ENCODE measurements at regions not wholly inside any gene's neighbourhood (a gene's known extent, or its start where the extent isn't known, plus 50 kb on each side); places are given as distances from the start of the nearest gene placed in this dataset.
"Not testable (repeated sequence)": the region's sequence is repeated elsewhere in the genome, so short reads cannot be mapped to it uniquely, and the experiment has no call there.

DNA sequence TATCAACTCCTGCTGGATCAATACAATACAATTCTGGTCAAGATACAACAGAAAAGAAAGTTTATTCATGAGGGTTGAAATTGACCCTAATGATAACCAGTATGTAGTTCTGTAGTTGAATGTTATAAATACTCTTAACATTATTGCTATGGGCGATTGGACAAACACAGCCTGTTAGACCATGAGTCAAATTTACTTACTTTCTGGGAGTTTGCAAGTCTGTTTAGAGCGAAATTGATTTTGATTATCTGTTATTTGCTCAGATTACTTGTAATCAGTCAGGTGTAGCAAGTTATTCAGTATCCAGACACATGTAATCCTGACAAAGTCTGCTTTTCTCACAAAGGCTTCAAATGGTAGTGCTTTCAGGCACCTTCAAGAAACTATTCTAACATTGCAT, 216.6 kb upstream of the B3GALT2 start:
- no peak for DNase-seq

- no peak for DNase-seq
These were observed 215.6 kb upstream of the B3GALT2 start for GRCh38 chr1:193402037-193402436.

DNA sequence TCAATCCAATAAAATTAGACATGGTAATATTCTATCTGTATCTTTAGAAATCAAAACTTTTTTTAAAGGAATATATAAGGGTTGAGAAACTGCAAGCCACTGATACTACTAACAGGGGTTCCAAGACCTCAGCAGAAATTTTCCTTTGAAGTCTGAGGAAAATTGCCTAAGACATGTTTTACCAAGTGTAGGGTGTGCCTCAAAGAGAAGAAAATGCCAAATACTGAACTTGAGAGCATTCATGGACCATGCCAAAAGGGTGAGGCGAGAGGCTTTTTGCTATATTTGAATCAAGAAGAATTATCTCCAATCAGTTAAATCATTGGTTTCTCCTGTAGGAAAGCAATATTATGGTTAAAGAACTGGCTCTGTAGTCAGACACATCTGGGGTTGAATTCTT, 207.9 kb upstream of the B3GALT2 start:
- DNase-seq: no peak

- DNase-seq: no peak
These were observed 206.3 kb upstream of the B3GALT2 start for GRCh38 chr1:193392686-193393085.

DNA sequence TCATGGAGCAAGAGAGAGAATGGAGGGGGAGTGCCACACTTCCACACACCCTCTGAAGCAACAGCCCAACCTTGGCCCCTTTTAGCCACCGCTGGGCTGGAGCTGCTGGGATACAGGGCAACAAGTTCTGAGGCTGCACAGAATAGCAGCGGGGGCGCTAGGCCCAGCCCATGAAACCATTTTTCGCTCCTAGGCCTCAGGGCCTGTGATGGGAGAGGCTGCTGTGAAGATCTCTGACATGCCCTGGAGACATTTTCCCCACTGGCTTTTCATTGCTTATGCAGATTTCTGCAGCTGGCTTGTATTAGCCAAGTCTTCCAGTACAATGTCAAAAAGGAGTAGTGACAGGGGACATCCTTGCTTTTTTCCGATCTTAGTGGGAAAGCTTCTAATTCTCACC, 202.3 kb upstream of the B3GALT2 start:
- no peak for DNase-seq

DNA sequence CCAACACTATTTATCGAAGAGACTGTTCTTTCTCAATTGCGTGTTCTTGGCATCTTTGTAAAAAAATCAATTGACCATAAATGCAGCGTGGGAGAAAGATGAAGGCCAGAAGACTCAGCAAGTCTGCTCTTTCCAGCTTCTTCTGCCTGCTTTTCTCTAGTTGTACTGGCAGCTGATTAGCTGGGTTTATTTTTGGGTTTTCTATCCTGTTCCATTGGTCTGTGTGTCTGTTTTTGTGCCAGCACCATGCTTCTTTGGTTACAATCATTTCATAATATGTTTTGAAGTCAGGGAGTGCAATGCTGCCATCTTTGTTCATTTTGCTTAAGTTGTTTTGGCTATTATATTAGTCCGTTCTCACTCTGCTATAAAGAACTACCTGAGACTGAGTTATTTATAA, 201.8 kb upstream of the B3GALT2 start:
- no peak for DNase-seq

- DNase-seq: no peak
These were observed 201.0 kb upstream of the B3GALT2 start for GRCh38 chr1:193387406-193387805.

DNA sequence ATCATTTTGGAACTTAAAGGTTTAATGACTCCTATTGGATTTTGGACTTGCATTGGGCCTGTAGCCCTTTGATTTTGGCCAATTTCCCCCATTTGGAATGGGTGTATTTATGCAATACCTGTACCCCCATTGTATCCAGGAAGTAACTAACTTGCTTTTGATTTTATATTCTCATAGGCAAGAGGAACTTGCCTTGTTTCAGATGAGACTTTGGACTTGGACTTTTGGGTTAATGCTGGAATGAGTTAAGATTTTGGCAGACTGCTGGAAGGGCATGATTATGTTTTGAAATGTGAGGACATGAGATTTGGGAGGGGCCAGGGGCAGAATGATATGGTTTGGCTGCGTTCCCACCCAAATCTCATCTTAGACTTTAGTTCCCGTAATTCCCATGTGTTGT, 192.0 kb upstream of the B3GALT2 start:
- not testable (repeated sequence) for DNase-seq

DNA sequence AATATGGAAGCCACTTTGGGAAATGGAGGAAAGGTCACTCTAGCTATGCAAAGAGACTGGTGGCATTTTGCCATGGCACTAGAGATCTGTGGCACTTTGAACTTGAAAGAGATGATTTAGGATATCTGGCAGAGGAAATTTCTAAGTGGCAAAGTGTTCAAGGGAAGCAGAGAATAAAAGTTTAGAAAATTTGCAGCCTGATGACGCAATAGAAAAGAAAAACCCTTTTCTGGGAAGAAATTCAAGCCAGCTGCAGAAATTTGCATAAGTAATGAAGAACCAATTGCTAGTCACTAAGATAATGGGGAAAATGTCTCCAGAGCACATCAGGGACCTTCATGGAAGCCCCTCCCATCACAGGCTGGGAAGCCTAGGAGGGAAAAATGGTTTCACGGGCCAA, 191.1 kb upstream of the B3GALT2 start:
- DNase-seq: no peak

DNA sequence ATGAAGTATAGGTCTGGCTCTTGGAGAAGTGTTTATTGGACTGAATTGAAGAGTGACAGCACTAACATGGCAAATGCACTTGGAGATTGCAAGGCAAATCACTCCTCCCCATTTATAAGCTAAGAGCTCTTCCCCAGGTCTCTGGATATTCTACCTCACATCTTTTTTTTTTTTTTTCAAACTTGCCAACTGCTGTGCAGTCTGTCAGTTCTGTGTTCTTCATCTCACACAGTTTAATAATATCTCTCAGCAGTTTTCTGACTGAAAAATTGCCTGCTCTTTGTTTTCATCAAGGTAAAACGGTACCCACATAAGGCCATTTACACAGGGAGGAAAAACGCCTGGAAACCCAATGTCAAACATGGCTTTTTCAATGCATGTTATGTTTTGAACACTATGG, 186.1 kb upstream of the B3GALT2 start:
- no peak for DNase-seq

DNA sequence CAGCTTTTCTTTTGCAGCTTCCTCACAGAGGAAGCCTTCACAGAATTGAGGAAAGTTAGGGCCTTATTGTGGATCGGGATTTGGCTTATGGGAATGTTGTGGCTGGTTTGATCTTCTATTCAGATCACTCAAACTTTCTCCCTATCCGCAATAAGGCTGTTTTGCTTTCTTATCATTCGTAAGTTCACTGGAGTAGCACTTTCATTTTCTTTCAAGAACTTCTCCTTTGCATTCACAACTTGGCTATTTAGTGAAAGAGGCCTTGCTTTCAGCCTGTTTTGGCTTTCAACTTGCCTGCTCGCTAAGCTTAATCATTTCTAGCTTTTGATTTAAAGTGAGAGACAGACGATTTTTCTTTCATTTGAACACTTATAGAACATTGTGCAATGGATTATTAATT, 181.9 kb upstream of the B3GALT2 start:
- no peak for DNase-seq

- no peak for DNase-seq
These were observed 181.4 kb upstream of the B3GALT2 start for GRCh38 chr1:193367863-193368262.

DNA sequence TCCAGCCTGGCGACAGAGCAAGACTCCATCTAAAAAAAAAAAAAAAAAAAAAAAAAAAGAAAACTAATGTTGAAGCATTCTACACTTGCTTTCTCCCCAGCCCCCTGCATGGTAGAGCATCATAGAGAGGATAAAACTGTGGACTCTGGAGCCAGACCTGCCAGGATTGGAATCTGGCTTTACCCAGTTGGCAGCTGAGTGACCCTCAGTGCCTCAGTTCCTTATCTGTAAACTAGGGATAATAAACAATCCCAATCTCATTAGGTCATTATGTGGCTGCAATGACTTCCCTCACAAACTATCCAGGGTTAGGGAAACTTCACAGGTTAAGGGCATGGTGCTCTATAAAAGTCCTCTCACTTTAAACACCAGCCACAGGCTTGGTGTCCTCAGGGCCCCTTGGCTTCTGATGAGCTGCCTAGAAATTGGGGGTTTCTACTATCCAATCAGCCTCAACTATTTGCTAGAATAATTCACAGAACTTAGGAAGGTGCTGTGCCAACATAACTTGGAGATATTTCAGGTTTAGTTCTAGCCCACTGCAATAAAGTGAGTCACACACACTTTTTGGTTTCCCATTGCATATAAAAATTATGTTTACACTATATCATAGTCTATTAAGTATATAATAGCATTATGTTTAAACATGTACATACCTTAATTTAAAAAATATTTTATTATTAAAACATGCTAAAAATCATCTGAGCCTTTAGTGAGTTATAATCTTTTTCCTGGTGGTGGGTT, 180.5 kb upstream of the B3GALT2 start:
- no peak for DNase-seq

GRCh38 chr1:193365966-193366365, 179.6 kb upstream of the B3GALT2 start:
- no peak for DNase-seq

- no peak for DNase-seq
These were observed 173.2 kb upstream of the B3GALT2 start for GRCh38 chr1:193359631-193360030.

DNA sequence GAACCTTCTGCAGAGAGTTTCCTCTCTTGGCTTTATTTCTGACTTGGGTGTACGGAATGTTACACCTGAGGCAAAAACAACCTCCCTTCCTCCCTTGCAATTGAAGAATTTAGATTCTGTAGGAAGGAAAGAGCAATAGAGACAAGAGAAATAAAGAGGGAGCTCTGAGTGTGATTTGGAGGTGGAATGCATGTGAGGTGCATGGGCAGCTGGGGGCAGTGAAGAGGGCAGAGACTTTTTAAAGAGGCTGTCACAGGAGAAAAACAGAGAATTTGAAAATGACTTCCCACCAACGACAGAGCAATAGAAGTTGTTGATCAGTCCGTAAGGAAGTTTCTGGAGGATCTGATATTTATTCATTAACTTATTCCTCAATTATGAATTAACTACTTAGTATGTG, 172.0 kb upstream of the B3GALT2 start:
- no peak for DNase-seq

GRCh38 chr1:193356249-193356648, 169.8 kb upstream of the B3GALT2 start:
- DNase-seq: no peak

- no peak for DNase-seq
These were observed 169.2 kb upstream of the B3GALT2 start for GRCh38 chr1:193355626-193356025.

DNA sequence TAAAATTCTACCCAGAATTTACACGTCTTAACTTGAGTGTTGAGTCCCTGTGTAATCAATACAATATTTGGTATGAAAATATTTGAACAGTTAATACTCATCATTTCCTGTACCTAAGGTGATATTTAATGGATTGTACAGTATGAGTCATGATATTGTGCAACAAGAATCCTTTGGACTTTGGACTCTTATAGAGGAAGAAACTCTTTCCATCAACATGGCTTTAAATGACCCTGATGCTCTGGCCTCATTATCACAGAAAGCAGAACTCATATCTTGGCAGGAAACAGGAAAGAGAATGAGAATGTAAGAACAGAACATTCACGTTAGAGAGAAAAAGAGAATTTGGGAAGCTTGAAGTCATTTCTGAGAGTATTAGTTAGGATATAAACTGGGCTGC, 168.8 kb upstream of the B3GALT2 start:
- DNase-seq: no peak

GRCh38 chr1:193348769-193349535, 162.5 kb upstream of the B3GALT2 start:
- DNase-seq: no peak

DNA sequence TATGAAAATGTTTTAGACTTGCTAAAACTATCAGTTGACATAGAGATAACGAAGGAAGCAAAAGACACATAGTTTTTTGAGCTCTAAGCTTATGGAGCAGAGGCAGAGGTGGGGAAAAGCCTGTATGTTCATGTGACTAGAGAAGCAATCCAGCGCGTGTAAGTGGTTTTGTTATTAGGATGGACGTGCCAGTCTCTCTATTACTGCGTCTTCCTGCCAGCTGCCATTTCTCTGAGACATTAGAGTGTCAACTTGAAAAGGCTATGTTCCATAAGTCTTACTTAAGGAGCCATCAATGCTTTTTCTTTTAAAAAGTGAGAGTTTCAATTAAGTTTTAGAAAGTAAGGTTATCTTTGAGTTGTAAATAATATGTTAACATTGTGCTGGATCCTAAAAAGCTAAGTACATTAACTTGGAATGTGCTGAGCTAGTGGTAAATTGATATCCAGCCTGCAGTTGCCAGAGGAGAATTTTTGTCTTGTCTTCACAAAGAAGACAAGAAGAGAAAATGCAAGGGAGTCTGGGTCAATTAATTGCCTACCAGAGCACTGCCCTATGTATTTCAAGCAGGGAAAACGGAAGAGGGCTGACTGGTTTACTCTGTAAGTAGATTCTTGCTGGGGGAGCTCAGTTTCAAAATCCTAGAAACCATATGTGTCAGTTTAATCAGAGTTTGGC, 161.8 kb upstream of the B3GALT2 start:
- no peak for DNase-seq

- DNase-seq: no peak
These were observed 159.7 kb upstream of the B3GALT2 start for GRCh38 chr1:193346085-193346484.

GRCh38 chr1:193342811-193343210, 156.4 kb upstream of the B3GALT2 start:
- no peak for DNase-seq

DNA sequence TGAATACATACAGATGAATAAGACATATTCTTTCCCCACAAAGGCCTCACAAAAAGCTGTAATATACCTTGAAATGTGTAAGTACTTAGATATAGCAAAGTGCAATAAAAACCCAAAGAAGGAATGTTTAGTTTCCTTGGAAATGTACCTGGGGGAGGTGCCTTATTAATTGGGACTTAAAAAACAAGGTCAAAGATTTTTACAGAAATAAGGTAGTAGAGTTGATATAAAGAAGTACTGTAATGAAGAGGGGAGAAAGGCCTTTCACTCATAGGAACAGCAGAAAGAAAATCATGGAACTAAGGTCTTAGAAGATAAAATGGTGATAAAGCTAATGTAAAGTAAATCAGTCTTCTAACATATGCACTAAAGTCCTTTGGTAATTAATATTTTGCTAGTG, 153.9 kb upstream of the B3GALT2 start:
- DNase-seq: no peak
